GM12875 (cell line): ENCODE measurements at regions not wholly inside any gene's neighbourhood (a gene's known extent, or its start where the extent isn't known, plus 50 kb on each side); places are given as distances from the start of the nearest gene placed in this dataset.

Experiments
- H3K4me3 ChIP-seq: one replicate; pipeline ENCODE4 v1.5.1; 2011; ENCODE audit warnings: low read depth, low read length, control low read depth
- TF ChIP-seq, protein P1 (sequence below): IDR thresholded peaks from 2 replicates; pipeline ENCODE4 v1.5.1; 2011; ENCODE audit warnings: low read depth, mild to moderate bottlenecking, control low read depth, inconsistent platforms, low read length, moderate library complexity, borderline replicate concordance; ENCODE audit not compliant: insufficient read depth

DNA sequence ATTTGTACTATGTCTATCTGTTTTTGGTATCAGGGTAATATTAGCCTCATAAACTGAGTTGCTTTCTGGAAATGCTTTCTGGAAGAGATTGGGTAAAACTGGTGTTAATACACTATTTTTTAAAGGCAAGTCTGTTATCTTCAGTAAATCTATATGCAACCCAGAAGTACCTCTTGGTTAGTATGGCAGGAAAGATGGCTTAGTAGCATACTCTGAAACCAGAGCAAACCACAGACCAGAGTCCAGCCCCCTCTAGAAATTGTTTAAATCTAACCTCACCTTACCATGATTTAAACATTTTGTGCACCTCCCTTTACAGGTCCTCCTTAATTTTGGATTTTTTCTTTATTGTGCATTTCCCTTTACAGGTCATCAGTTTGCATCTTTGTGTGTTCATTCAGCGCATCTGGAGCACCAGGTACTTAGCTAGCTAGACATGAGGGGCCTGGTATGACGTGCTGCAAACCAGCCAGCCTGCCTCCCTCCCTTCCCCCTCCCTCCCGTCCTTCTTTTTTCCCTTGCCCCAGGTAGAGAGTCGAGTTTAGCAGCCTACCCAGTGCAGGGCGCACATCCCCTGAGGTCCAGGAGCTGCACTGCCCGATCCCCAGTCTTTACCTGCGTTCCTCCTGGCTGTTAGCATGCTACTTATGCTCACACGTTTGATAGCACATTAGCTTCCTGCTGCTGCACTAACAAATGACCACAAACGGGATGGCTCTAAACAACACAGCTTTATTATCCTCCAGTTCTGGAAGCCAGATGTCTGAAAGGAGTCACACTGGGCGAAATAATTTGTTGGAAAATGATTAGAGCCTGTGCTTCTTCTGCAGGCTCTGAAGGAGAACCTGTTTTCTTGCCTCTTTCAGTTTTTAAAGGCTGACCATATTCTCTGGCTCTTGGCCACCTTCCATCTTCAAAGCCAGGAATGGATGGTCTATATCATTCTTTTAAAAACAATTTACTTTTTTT, 299.9 kb upstream of the HABP2 start:
- no peak overlapping the region for H3K4me3 ChIP-seq
- TF ChIP-seq, protein P1, sequence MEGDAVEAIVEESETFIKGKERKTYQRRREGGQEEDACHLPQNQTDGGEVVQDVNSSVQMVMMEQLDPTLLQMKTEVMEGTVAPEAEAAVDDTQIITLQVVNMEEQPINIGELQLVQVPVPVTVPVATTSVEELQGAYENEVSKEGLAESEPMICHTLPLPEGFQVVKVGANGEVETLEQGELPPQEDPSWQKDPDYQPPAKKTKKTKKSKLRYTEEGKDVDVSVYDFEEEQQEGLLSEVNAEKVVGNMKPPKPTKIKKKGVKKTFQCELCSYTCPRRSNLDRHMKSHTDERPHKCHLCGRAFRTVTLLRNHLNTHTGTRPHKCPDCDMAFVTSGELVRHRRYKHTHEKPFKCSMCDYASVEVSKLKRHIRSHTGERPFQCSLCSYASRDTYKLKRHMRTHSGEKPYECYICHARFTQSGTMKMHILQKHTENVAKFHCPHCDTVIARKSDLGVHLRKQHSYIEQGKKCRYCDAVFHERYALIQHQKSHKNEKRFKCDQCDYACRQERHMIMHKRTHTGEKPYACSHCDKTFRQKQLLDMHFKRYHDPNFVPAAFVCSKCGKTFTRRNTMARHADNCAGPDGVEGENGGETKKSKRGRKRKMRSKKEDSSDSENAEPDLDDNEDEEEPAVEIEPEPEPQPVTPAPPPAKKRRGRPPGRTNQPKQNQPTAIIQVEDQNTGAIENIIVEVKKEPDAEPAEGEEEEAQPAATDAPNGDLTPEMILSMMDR: no peak

DNA sequence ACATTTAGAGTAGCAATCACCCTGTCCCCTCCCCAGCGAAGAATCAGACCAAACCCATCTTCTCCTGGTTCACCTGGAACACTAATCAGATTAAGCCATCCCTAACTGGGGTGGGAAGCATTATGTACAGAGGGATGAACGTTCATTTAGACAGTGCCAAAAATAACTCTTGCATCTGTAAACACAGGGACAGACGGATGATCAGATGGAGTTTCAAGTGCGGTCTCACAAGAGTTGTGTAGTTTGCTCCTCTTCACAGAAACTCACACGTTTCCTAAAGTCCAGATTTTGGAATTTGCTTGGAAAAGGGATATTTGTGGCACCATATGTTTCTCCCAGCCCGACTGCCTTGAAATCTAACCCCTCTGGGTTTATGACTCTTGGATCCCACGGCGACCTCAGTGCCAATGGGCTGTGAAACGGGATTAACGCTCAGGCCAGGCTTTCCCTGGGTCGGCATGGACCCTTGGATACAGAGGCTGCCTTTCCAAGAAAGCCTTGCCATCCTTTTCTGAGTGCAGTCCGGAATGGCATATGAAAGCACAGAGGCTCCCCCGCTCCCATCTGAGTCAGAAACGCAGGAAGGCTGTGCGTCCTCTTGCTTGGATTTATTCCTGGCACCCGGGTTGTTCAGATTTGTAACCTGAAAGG, 293.2 kb upstream of the HABP2 start:
- TF ChIP-seq, protein P1: no peak
- no peak overlapping the region for H3K4me3 ChIP-seq

DNA sequence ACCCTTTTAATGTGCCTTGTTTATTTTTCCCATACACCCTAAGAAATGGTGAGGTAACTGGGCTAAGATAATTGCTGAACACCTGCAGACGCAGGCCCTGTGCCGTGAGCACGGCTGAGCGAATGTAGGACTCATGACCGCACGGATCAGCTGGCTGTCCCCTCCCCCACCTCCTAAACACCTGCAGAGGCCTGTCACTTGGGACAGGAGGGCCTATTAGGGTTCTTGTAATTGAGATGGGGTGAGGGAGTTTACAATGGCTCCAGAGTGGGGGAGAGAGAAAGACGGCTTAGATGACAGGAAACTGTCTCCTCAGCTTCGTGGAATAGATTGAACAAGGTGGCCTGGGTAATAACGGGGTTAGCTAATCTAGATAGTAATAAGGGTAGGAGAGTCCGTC, 291.7 kb upstream of the HABP2 start:
- TF ChIP-seq, protein P1: no peak
- no peak overlapping the region for H3K4me3 ChIP-seq

DNA sequence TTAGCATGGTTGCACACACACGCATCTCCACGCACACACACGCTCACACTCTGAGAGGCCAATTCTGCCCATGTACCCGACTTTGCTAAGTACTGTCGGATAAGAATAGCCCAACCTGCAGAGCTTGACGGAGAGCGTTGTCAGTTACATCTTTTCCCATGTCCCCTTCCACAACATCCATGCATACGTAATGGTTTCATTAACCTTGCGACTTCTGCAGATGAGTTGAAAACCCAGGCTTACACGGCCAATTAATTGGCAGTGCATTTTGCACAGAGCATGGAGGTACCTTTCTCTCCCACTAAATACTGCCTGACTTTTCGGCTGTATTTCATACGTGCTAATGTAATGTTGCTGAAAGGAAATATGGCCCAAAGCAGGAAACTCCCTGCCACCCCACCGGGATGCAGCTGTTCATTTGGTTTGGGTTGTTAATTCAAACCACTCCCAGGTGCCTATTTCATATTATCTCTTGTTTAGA, 291.2 kb upstream of the HABP2 start:
- TF ChIP-seq, protein P1: no peak
- no peak overlapping the region for H3K4me3 ChIP-seq

DNA sequence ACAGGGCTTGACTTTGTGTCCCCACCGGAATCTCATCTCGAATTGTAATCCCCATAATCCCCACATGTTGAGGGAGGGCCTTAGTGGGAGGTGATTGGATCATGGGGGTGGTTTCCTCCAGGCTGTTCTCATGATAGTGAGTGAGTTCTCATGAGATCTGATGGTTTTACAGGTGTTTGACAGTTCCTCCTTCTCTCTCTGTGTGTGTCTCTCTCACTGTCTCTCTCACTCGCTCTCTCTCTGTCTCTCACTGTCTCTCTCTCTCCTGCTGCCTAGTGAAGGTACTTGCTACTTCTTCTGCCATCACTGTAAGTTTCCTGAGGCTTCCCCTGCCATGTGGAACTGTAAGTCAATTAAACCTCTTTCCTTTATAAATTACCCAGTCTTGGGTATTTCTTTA, 289.8 kb upstream of the HABP2 start:
- H3K4me3 ChIP-seq: no peak overlapping the region
- TF ChIP-seq, protein P1: no peak

DNA sequence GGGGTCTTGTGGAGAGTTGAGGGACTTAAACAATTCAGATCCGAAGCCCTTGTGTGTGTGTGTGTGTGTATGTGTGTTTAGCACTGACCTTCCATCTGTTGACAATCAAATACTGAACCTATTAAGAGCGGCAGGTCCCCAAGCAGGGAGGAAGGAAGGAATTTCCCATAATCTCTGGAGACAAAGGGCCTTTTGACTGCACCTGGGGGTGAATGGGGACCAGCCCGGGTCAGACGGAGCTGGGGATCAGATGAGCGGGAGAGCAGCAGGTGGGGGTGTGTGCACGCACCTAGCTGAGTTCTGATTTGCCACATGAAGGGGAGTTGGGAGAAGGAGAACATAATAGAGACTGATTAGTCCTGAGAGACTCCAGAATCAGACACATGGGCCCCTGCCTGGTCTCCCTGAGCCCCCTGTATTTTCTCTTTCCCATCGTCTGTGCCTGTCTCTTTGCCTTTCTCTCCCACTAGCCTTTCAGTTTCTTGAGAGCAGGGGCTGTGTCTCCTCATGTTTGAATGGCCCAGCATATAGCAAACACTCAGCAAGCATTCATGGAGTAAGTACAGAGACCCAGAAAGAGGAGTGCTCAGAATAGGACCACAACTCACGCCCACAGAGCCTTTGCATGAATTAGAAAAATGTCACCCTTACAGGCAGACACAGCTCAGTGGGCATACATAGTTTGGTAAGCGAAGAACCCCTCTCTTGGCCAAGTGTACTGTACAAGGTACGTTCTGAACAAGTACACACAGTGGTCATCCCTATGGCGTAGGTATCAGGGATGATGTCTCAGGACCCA, 288.3 kb upstream of the HABP2 start:
- H3K4me3 ChIP-seq: no peak overlapping the region
- TF ChIP-seq, protein P1: no peak
